ENCODE measurements at regions not wholly inside any gene's neighbourhood (a gene's known extent, or its start where the extent isn't known, plus 50 kb on each side); places are given as distances from the start of the nearest gene placed in this dataset.

DNA sequence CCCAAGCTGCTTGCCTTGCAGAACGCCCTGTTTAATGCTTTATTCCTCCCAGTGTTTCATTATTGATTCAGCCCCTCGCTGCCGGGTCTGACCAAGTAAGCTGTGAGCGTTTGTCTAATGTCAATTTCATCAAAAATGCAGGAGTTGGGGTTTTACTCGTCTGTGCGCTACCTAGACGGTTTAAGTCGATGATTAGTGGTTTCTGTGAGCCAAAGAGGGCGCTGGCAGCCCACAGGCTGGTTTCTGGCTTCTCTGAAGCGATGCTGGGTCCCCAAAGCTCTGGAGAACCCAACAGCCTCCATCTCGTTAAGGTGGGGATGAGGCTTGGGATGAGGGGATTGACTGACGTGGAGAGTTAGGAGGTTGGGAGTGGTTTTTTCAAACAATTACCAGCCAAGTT is 102.9 kb downstream of the SYF2 start:
- TF ChIP-seq EZH2 (optimal IDR thresholded peaks at IDR 0.05; ENCODE audit: low read depth, low read length) (no peak), EZH2phosphoT487 (IDR thresholded peaks at IDR 0.05; ENCODE audit: low read length) (no peak)
- TF ChIP-seq, protein P1, sequence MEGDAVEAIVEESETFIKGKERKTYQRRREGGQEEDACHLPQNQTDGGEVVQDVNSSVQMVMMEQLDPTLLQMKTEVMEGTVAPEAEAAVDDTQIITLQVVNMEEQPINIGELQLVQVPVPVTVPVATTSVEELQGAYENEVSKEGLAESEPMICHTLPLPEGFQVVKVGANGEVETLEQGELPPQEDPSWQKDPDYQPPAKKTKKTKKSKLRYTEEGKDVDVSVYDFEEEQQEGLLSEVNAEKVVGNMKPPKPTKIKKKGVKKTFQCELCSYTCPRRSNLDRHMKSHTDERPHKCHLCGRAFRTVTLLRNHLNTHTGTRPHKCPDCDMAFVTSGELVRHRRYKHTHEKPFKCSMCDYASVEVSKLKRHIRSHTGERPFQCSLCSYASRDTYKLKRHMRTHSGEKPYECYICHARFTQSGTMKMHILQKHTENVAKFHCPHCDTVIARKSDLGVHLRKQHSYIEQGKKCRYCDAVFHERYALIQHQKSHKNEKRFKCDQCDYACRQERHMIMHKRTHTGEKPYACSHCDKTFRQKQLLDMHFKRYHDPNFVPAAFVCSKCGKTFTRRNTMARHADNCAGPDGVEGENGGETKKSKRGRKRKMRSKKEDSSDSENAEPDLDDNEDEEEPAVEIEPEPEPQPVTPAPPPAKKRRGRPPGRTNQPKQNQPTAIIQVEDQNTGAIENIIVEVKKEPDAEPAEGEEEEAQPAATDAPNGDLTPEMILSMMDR (IDR thresholded peaks at IDR 0.05; ENCODE audit: low read length), result no peak

All from MM.1S (cell line).